ENCODE measurements at regions not wholly inside any gene's neighbourhood (a gene's known extent, or its start where the extent isn't known, plus 50 kb on each side); places are given as distances from the start of the nearest gene placed in this dataset.
"Not testable (repeated sequence)": the region's sequence is repeated elsewhere in the genome, so short reads cannot be mapped to it uniquely, and the experiment has no call there.

GRCh38 chr4:131738991-131739390 lies 1410.1 kb upstream of the PCDH10 start:
- not testable (repeated sequence) for DNase-seq

- not testable (repeated sequence) for DNase-seq
These were observed 1407.3 kb upstream of the PCDH10 start for GRCh38 chr4:131741836-131742235.

- not testable (repeated sequence) for DNase-seq
These were observed 1406.4 kb upstream of the PCDH10 start for GRCh38 chr4:131742536-131743205.

- DNase-seq: not testable (repeated sequence)
These were observed 1405.7 kb upstream of the PCDH10 start for GRCh38 chr4:131743348-131743747.

- DNase-seq: not testable (repeated sequence)
These were observed 1401.9 kb upstream of the PCDH10 start for GRCh38 chr4:131747203-131747602.

- not testable (repeated sequence) for DNase-seq
These were observed 1399.9 kb upstream of the PCDH10 start for GRCh38 chr4:131749224-131749623.

GRCh38 chr4:131750006-131750405 lies 1399.1 kb upstream of the PCDH10 start:
- not testable (repeated sequence) for DNase-seq

GRCh38 chr4:131750469-131750868 lies 1398.6 kb upstream of the PCDH10 start:
- not testable (repeated sequence) for DNase-seq

GRCh38 chr4:131762234-131762633 lies 1386.9 kb upstream of the PCDH10 start:
- DNase-seq: not testable (repeated sequence)

- DNase-seq: no peak
These were observed 1384.4 kb upstream of the PCDH10 start for GRCh38 chr4:131764730-131765129.

- not testable (repeated sequence) for DNase-seq
These were observed 1374.7 kb upstream of the PCDH10 start for GRCh38 chr4:131774382-131774781.

GRCh38 chr4:131810565-131810964 lies 1338.5 kb upstream of the PCDH10 start:
- DNase-seq: not testable (repeated sequence)

All from NK-92 treated with Interleukin-12 subunit alpha and Interleukin-12 subunit beta, amount 100 ng/mL, for 24 hours (cell line).